ENCODE measurements at regions not wholly inside any gene's neighbourhood (a gene's known extent, or its start where the extent isn't known, plus 50 kb on each side); places are given as distances from the start of the nearest gene placed in this dataset.

- no peak for DNase-seq (ENCODE audit: low spot score)
These were observed 88.5 kb upstream of the HMCN1 start for GRCh38 chr1:185645686-185646085.

GRCh38 chr1:185645162-185645640 is 89.0 kb upstream of the HMCN1 start:
- no peak for DNase-seq (ENCODE audit: low spot score)

GRCh38 chr1:185644531-185644930 is 89.7 kb upstream of the HMCN1 start:
- DNase-seq (ENCODE audit: low spot score) = no peak

- no peak for DNase-seq (ENCODE audit: low spot score)
These were observed 97.3 kb upstream of the HMCN1 start for GRCh38 chr1:185636848-185637247.

- no peak for DNase-seq (ENCODE audit: low spot score)
These were observed 99.5 kb upstream of the HMCN1 start for GRCh38 chr1:185634704-185635103.

GRCh38 chr1:185632659-185633423 is 101.3 kb upstream of the HMCN1 start:
- DNase-seq (ENCODE audit: low spot score) = no peak

GRCh38 chr1:185631843-185632242 is 102.3 kb upstream of the HMCN1 start:
- no peak for DNase-seq (ENCODE audit: low spot score)

GRCh38 chr1:185627761-185628501 is 106.3 kb upstream of the HMCN1 start:
- no peak for DNase-seq (ENCODE audit: low spot score)

- no peak for DNase-seq (ENCODE audit: low spot score)
These were observed 107.0 kb upstream of the HMCN1 start for GRCh38 chr1:185627171-185627570.

GRCh38 chr1:185626344-185626743 is 107.8 kb upstream of the HMCN1 start:
- DNase-seq (ENCODE audit: low spot score) = no peak

- DNase-seq (ENCODE audit: low spot score) = no peak
These were observed 123.2 kb upstream of the HMCN1 start for GRCh38 chr1:185610954-185611353.

GRCh38 chr1:185608177-185608576 is 126.0 kb upstream of the HMCN1 start:
- no peak for DNase-seq (ENCODE audit: low spot score)

GRCh38 chr1:185603158-185603557 is 131.0 kb upstream of the HMCN1 start:
- DNase-seq (ENCODE audit: low spot score) = no peak

GRCh38 chr1:185601189-185601588 is 133.0 kb upstream of the HMCN1 start:
- no peak for DNase-seq (ENCODE audit: low spot score)

GRCh38 chr1:185600641-185601040 is 133.6 kb upstream of the HMCN1 start:
- no peak for DNase-seq (ENCODE audit: low spot score)

- no peak for DNase-seq (ENCODE audit: low spot score)
These were observed 135.9 kb upstream of the HMCN1 start for GRCh38 chr1:185598332-185598731.

GRCh38 chr1:185595835-185596667 is 138.1 kb upstream of the HMCN1 start:
- peak; percentile 57 for DNase-seq (ENCODE audit: low spot score)

- no peak for DNase-seq (ENCODE audit: low spot score)
These were observed 139.3 kb upstream of the HMCN1 start for GRCh38 chr1:185594786-185595410.

GRCh38 chr1:185593271-185593670 is 140.9 kb upstream of the HMCN1 start:
- DNase-seq (ENCODE audit: low spot score) = no peak

- peak; percentile 79 for DNase-seq (ENCODE audit: low spot score)
These were observed 148.4 kb upstream of the HMCN1 start for GRCh38 chr1:185585770-185586169.

- DNase-seq (ENCODE audit: low spot score) = no peak
These were observed 152.0 kb upstream of the HMCN1 start for GRCh38 chr1:185581961-185582725.
